D721Med (cell line): ENCODE measurements at regions not wholly inside any gene's neighbourhood (a gene's known extent, or its start where the extent isn't known, plus 50 kb on each side); places are given as distances from the start of the nearest gene placed in this dataset.
"Not testable (repeated sequence)": the region's sequence is repeated elsewhere in the genome, so short reads cannot be mapped to it uniquely, and the experiment has no call there.

Source experiments
- DNase-seq: peaks from one replicate; pipeline ENCODE4 v3.0.0; 2011; ENCODE audit warnings: low spot score; ENCODE audit not compliant: insufficient read length
- FAIRE-seq: peaks from 2 replicates; lab custom pipeline; 2011; peaks lifted over from hg19 to GRCh38; lab: Jason Lieb, UNC
- TF ChIP-seq, protein P1 (sequence below): IDR thresholded peaks from 2 replicates; pipeline ENCODE4 v1.5.1; 2012; ENCODE audit warnings: mild to moderate bottlenecking, control low read depth; ENCODE audit not compliant: insufficient read depth; ENCODE audit errors: missing control alignments

DNA sequence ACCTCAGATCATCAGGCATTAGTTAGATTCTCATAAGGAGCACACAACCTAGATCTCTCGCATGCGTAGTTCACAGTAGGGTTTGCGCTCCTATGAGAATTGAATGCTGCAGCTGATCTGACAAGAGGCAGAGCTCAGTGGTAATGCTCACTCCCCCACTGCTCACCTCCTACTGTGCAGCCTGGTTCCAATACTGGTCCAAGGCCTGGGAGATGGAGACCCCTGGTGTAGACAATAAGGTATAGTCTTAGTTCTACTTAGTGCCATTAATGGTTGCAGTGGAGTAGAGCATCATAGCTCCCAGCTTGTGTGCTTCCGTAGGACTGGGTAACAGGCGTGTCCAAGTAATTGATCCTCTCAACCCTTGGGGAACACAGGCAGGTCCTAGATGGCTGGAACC lies 70.4 kb upstream of the ANKRD55 start:
- DNase-seq (no peak), FAIRE-seq (no peak)
- TF ChIP-seq, protein P1, sequence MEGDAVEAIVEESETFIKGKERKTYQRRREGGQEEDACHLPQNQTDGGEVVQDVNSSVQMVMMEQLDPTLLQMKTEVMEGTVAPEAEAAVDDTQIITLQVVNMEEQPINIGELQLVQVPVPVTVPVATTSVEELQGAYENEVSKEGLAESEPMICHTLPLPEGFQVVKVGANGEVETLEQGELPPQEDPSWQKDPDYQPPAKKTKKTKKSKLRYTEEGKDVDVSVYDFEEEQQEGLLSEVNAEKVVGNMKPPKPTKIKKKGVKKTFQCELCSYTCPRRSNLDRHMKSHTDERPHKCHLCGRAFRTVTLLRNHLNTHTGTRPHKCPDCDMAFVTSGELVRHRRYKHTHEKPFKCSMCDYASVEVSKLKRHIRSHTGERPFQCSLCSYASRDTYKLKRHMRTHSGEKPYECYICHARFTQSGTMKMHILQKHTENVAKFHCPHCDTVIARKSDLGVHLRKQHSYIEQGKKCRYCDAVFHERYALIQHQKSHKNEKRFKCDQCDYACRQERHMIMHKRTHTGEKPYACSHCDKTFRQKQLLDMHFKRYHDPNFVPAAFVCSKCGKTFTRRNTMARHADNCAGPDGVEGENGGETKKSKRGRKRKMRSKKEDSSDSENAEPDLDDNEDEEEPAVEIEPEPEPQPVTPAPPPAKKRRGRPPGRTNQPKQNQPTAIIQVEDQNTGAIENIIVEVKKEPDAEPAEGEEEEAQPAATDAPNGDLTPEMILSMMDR: no peak

GRCh38 chr5:56302027-56302426 lies 68.9 kb upstream of the ANKRD55 start:
- TF ChIP-seq, protein P1: no peak
- DNase-seq (no peak), FAIRE-seq (no peak)

DNA sequence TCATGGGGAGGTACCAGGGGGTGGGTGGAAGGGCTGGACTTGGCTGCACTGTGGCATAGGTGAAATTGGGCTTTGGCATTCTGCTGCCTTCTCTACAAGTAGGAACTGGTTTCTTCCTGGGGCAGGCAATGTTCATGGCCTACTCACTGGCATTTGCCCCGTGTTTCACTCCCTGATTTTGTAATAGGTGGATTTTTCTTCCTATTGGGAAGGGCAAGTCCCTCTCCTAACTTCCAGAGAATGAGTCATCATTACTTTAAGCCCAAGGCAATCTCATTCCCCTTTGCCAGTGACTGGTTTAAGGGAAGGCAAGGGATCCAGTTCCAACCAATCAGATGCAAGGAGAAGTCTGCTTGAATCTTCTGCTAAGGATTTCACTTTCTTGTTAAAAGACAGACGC lies 67.9 kb upstream of the ANKRD55 start:
- TF ChIP-seq, protein P1: no peak
- no peak for FAIRE-seq
- DNase-seq: no peak

- TF ChIP-seq, protein P1: no peak
- no peak for FAIRE-seq
- no peak for DNase-seq
These were observed 66.1 kb upstream of the ANKRD55 start for GRCh38 chr5:56299212-56299611.

DNA sequence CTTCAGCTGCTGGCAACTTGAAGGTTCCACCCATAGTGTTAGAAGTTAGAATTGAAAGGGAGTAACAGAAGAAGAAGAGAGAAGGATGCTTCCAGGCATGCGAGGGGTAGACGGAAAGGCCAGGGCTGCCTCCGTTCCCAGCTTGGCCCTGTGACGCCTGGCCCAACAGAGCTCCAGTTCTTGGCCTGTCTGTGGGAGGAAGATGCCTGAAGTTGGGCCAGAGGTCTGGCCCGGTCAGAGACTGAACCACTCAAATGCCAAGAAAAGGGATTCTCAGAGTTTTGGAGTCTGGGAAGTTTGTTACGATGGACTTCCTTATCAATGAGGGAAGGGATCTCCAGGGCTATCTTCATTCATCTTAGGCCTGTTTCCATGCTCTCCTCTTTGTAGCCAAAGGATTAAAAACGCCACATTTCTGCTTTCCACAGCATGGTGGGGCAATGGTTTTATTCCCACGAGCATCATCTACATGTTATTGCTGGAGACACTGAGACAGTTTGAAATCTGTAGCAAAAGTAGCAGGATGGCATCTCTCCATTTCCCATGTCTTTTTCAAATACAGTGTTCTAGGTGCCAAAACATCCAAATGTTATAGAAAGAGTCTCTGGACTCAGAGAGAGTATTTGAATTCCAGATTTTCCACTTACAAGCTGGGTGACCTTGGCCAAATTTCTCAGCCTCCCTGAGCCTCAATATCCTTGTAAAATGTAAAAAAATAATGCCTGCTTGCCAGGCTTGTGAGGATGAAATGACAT lies 65.4 kb upstream of the ANKRD55 start:
- FAIRE-seq (no peak), DNase-seq (no peak)
- TF ChIP-seq, protein P1: no peak

DNA sequence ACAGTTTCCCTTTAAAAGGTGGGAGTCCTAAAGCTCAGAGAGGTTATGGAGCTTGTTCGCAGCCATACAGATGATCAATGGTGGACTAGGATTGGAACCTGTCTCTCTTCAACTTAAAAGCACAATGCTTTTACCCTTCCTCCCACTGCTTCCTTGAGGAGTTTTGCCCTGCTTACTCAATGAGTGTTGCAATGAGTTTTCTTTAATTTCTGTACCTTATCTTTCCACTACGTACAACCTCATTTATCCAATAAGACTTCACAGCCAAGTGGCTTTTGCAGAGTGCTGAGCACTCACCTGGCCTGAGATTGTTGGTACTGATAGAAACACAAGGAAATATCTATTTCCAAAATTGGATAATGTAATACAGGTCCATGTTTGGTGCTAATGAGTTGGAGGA lies 64.7 kb upstream of the ANKRD55 start:
- no peak for FAIRE-seq
- TF ChIP-seq, protein P1: no peak
- DNase-seq: no peak

DNA sequence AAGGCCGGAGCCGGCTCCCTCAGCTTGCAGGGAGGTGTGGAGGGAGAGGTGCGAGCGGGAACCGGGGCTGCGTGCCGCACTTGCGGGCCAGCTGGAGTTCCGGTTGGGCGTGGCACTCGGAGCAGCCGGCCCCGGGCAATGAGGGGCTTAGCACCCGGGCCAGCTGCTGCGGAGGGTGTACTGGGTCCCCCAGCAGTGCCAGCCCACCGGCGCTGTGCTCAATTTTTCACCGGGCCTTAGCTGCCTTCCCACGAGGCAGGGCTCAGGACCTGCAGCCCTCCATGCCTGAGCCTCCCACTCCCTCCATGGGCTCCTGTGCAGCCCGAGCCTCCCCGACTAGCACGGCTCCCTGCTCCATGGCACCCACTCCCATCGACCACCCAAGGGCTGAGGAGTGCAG lies 62.2 kb upstream of the ANKRD55 start:
- not testable (repeated sequence) for FAIRE-seq

More for the DNA sequence above, 62.2 kb upstream of the ANKRD55 start:
- DNase-seq: not testable (repeated sequence)
